Brain microvascular endothelial cell (primary cell): ENCODE measurements at regions not wholly inside any gene's neighbourhood (a gene's known extent, or its start where the extent isn't known, plus 50 kb on each side); places are given as distances from the start of the nearest gene placed in this dataset.

ENCODE experiments used
- DNase-seq: peaks from one replicate; pipeline ENCODE4 v3.0.0-alpha.2; 2020
- H3K27ac ChIP-seq: fragments of 250-450 bp; sonication (Bioruptor Pico); 2 replicates; pipeline ENCODE4 v1.5.1; 2020; ENCODE audit warnings: mild to moderate bottlenecking, moderate library complexity
- H3K27me3 ChIP-seq: fragments of 250-450 bp; sonication (Bioruptor Pico); replicated peaks from 2 replicates; pipeline ENCODE4 v1.5.1; 2020; ENCODE audit warnings: mild to moderate bottlenecking
- H3K36me3 ChIP-seq: fragments of 250-450 bp; sonication (Bioruptor Pico); replicated peaks from 2 replicates; pipeline ENCODE4 v1.5.1; 2020; ENCODE audit warnings: mild to moderate bottlenecking
- H3K4me3 ChIP-seq: 2 replicates; pipeline ENCODE4 v1.5.1; 2011; ENCODE audit warnings: low read depth, mild to moderate bottlenecking, control low read depth, low read length, moderate library complexity
- CTCF ChIP-seq: IDR thresholded peaks from 2 replicates; pipeline ENCODE4 v1.5.1; 2011; ENCODE audit warnings: low read depth, mild to moderate bottlenecking, moderate library complexity, low read length, control low read depth, inconsistent platforms; ENCODE audit errors: missing control alignments
- in situ Hi-C: cut with HindIII; loops from 2 replicates; pipeline ENCODE4 v1.10.0; 2017; ENCODE audit warnings: low sequenced_read_pairs, low pct_ligation_motif_present

- no peak for TF ChIP-seq CTCF
- H3K27ac ChIP-seq = no peak overlapping the region
- in situ Hi-C loops = no loop called here
Measured at GRCh38 chr6:122214605-122215318, 184.7 kb upstream of the HSF2 start.

GRCh38 chr6:122220254-122220653 lies 179.2 kb upstream of the HSF2 start:
- Histone ChIP-seq H3K4me3 (no peak overlapping the region), H3K36me3 (no peaks in the 10 kb centered on the region), H3K27me3 (no peaks in the 10 kb centered on the region), H3K27ac (no peak overlapping the region)
- no peak for DNase-seq
- in situ Hi-C loops = no loop called here
- no peak for TF ChIP-seq CTCF

More at GRCh38 chr6:122214605-122215318, 184.7 kb upstream of the HSF2 start:
- H3K27me3 ChIP-seq = no peaks in the 10 kb centered on the region
- H3K36me3 ChIP-seq = no peaks in the 10 kb centered on the region
- H3K4me3 ChIP-seq = no peak overlapping the region
- DNase-seq = no peak

GRCh38 chr6:122222761-122223160 lies 176.7 kb upstream of the HSF2 start:
- Histone ChIP-seq H3K27ac (no peak overlapping the region), H3K4me3 (no peak overlapping the region), H3K27me3 (no peaks in the 10 kb centered on the region), H3K36me3 (no peaks in the 10 kb centered on the region)
- in situ Hi-C loops = no loop called here
- no peak for TF ChIP-seq CTCF
- no peak for DNase-seq

- TF ChIP-seq CTCF = no peak
- in situ Hi-C loops = no loop called here
- no peaks in the 10 kb centered on the region for H3K27me3 ChIP-seq
- no peak overlapping the region for H3K4me3 ChIP-seq
- DNase-seq = no peak
- no peaks in the 10 kb centered on the region for H3K36me3 ChIP-seq
- H3K27ac ChIP-seq = no peak overlapping the region
Measured at GRCh38 chr6:122223251-122223650, 176.2 kb upstream of the HSF2 start.

GRCh38 chr6:122238861-122239260 lies 160.6 kb upstream of the HSF2 start:
- H3K36me3 ChIP-seq = no peaks in the 10 kb centered on the region
- no peak overlapping the region for H3K4me3 ChIP-seq
- in situ Hi-C loops = no loop called here
- no peak for TF ChIP-seq CTCF
- H3K27me3 ChIP-seq = no peaks in the 10 kb centered on the region
- no peak overlapping the region for H3K27ac ChIP-seq
- no peak for DNase-seq
